Left lung (tissue), 4 donors: ENCODE measurements at regions not wholly inside any gene's neighbourhood (a gene's known extent, or its start where the extent isn't known, plus 50 kb on each side); places are given as distances from the start of the nearest gene placed in this dataset.

Experiments used
- ATAC-seq: fragments of 200-7000 bp; cut with Tn5 transposase; one replicate; pipeline ENCODE4 v1.9.1; 2020; ENCODE audit warnings: moderate library complexity
- DNase-seq, 4 donors: peaks; one replicate each; pipeline ENCODE4 v3.0.0-alpha.2; 2013 to 2020
- H3K27ac ChIP-seq, 2 donors: fragments of 200-600 bp; sonication (generic) in 1 of 2; one replicate each; pipeline versions ENCODE4 v1.5.0 to v1.8.0; 2020 to 2021
- H3K27me3 ChIP-seq, 2 donors: fragments of 200-600 bp; sonication (generic) in 1 of 2; one replicate each; pipeline versions ENCODE4 v1.5.0 to v1.8.0; 2020 to 2021
- H3K36me3 ChIP-seq, 2 donors: fragments of 200-600 bp; sonication (generic) in 1 of 2; one replicate each; pipeline versions ENCODE4 v1.5.0 to v1.8.0; 2020 to 2021
- H3K4me1 ChIP-seq, 2 donors: fragments of 200-600 bp; one replicate each; pipeline ENCODE4 v1.8.0; 2021
- H3K4me3 ChIP-seq, 2 donors: fragments of 200-600 bp; sonication (generic) in 1 of 2; one replicate each; pipeline versions ENCODE4 v1.5.0 to v1.8.0; 2020 to 2021; ENCODE audit warnings: mild to moderate bottlenecking in 1 of 2
- H3K9me3 ChIP-seq, 2 donors: fragments of 200-600 bp; sonication (generic) in 1 of 2; one replicate each; pipeline versions ENCODE4 v1.5.0 to v1.8.0; 2020 to 2021
- intact Hi-C, 2 donors: fragments of 100-400 bp; cut with DNase I; formaldehyde crosslinking; loops; one replicate each; pipeline versions ENCODE4 v1.11.2 to v1.14.2; 2022
- TF ChIP-seq, protein P1 (sequence below), 2 donors: fragments of 200-600 bp; sonication (generic) in 1 of 2; IDR thresholded peaks; one replicate each; pipeline versions ENCODE4 v1.5.0 to v1.8.0; 2021; ENCODE audit warnings: antibody characterized with exemption in 2 of 2
- donor health status: DM: no; HTN: yes; CAD: no.
- donor health status: DM: no; HTN: no; CAD: no.

DNA sequence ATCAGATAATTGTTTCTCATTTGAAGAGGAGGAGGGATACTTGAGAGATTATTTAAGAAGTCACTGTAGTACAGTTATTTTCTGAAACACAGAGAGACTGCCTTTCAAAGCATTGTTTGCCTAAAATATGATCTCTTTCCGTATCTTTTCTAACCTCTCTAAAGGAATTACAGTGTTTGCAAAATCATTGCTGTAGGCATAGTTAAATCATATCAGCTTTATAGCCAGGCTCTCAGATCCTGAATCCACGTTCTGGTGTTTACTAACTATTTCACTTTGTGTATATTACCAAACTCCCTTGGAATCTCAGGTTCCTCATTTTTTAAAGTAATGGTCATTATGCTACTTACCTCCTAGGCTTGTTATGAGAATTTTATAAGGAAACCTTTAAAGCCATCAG lies 1151.6 kb upstream of the CDH9 start:
- Histone ChIP-seq H3K27me3 (no peaks in the 10 kb centered on the region), H3K27ac (no peak overlapping the region), H3K9me3 (peaks cover 0 to 7% of the 10 kb centered on the region in 2 donors), H3K36me3 (no peaks in the 10 kb centered on the region), H3K4me3 (no peak overlapping the region), H3K4me1 (no peaks in the 10 kb centered on the region)
- intact Hi-C loops, result no loop called here
- TF ChIP-seq, protein P1, sequence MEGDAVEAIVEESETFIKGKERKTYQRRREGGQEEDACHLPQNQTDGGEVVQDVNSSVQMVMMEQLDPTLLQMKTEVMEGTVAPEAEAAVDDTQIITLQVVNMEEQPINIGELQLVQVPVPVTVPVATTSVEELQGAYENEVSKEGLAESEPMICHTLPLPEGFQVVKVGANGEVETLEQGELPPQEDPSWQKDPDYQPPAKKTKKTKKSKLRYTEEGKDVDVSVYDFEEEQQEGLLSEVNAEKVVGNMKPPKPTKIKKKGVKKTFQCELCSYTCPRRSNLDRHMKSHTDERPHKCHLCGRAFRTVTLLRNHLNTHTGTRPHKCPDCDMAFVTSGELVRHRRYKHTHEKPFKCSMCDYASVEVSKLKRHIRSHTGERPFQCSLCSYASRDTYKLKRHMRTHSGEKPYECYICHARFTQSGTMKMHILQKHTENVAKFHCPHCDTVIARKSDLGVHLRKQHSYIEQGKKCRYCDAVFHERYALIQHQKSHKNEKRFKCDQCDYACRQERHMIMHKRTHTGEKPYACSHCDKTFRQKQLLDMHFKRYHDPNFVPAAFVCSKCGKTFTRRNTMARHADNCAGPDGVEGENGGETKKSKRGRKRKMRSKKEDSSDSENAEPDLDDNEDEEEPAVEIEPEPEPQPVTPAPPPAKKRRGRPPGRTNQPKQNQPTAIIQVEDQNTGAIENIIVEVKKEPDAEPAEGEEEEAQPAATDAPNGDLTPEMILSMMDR (IDR thresholded peaks at IDR 0.05), result no peak
- no peak for ATAC-seq
- DNase-seq, result no peak

DNA sequence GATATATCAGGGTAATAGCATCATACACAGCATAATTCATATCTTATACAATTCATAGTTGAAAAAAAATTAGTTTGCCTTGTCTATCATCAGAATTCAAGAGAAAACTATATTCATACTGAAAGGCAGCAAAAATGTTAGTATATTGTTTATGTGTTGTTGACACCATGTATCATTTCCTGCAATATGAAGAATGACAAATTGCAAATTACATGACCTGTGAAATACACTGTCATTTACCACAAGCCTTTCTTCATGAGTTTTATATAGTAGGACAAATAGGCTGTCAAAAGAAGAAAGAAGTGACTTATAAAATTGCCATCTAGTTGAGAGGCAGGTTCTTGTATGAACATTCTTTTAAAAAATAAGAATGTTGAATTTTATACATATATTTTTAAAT lies 1136.3 kb upstream of the CDH9 start:
- no peak for DNase-seq
- no peak for ATAC-seq
- no peaks in the 10 kb centered on the region for H3K36me3 ChIP-seq
- no peak overlapping the region for H3K4me3 ChIP-seq
- TF ChIP-seq, protein P1 (IDR thresholded peaks at IDR 0.05), result no peak
- intact Hi-C loops, result no loop called here
- H3K27ac ChIP-seq, result no peak overlapping the region
- H3K9me3 ChIP-seq, result peaks cover 0 to 14% of the 10 kb centered on the region in 2 donors
- no peaks in the 10 kb centered on the region for H3K4me1 ChIP-seq
- no peaks in the 10 kb centered on the region for H3K27me3 ChIP-seq

DNA sequence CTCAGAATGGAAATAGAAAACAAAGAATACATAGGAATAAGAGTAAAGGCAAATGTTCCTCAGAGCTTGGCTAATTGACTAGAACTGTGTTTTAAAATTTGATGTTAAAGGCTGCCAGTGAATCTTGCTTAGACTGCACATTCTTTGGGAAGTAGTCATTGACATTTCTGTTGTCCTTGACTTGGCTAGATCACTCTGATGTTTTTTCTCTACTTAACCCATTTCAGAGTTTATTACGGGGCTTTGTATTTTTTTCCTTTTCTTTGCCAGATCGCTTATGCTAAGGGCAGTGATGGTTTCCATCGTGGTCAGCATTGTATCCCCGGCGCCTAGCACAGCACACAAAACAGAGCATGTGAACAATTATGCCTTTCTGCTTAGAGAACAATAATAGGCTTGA lies 1126.7 kb upstream of the CDH9 start:
- Histone ChIP-seq H3K9me3 (peaks cover 0 to 1% of the 10 kb centered on the region in 2 donors), H3K4me3 (no peak overlapping the region), H3K36me3 (no peaks in the 10 kb centered on the region), H3K27ac (no peak overlapping the region), H3K4me1 (no peaks in the 10 kb centered on the region), H3K27me3 (no peaks in the 10 kb centered on the region)
- DNase-seq (peak in 2 of 4 donors; percentile 8 to 20), ATAC-seq (peak; percentile 61)
- TF ChIP-seq, protein P1 (IDR thresholded peaks at IDR 0.05), result no peak
- intact Hi-C loops, result no loop called here

DNA sequence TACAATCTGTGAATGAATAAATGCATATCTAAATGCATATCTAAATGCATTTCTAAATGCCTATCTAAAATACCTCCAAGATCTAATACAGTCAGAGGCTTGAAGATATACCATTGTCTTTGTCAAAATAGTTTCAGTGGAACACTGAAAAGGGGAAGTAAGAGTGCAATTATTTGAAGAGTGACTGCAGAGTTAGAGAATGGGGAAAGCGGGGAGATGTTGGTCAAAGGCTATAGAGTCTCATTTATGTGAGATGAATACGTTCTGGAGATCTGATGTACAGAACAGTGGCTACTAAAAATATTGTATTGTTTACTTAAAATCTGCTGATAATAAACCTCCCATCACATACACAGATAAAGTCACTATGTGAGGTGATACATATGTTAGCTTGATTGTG lies 1126.2 kb upstream of the CDH9 start:
- no peaks in the 10 kb centered on the region for H3K27me3 ChIP-seq
- H3K27ac ChIP-seq, result no peak overlapping the region
- H3K4me3 ChIP-seq, result no peak overlapping the region
- no peak for ATAC-seq
- no peaks in the 10 kb centered on the region for H3K4me1 ChIP-seq
- no peak for DNase-seq
- no peaks in the 10 kb centered on the region for H3K36me3 ChIP-seq
- intact Hi-C loops, result no loop called here
- TF ChIP-seq, protein P1 (IDR thresholded peaks at IDR 0.05), result no peak
- no peaks in the 10 kb centered on the region for H3K9me3 ChIP-seq

DNA sequence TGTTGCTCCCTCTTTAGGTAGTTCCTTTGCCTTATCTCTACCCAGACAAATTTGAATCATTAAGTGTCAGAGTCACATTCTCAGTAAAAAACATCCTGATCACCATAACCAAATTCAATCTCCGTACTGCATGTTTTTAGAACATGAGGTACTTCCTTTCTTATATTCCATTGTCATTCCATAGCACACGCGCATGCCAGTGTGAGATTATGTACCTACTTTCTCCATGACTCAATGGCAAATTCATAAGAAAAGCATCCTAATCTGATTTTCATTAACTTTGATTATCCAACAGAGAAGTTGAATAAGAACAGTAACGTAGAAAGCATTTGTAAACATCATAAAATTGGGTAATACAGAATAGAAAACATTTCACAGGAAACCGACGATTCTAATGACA lies 1118.6 kb upstream of the CDH9 start:
- Histone ChIP-seq H3K4me1 (no peaks in the 10 kb centered on the region), H3K27me3 (no peaks in the 10 kb centered on the region), H3K4me3 (no peak overlapping the region), H3K27ac (no peak overlapping the region), H3K9me3 (peaks cover 0 to 2% of the 10 kb centered on the region in 2 donors), H3K36me3 (no peaks in the 10 kb centered on the region)
- ATAC-seq, result no peak
- TF ChIP-seq, protein P1 (IDR thresholded peaks at IDR 0.05), result no peak
- intact Hi-C loops, result no loop called here
- DNase-seq, result no peak
